RWPE1 (cell line): ENCODE measurements at regions not wholly inside any gene's neighbourhood (a gene's known extent, or its start where the extent isn't known, plus 50 kb on each side); places are given as distances from the start of the nearest gene placed in this dataset.

Experiments
- CTCF ChIA-PET: fragments of 350-600 bp; sonication (Branson Sonifier 250); formaldehyde crosslinking; extraction: SDS; loops from one replicate; lab custom pipeline; 2021; lab: Yijun Ruan, JAX
- POLR2A ChIA-PET: fragments of 400-600 bp; formaldehyde crosslinking; extraction: SDS; loops from one replicate; lab custom pipeline; 2020; ENCODE audit warnings: antibody characterized with exemption; ENCODE audit not compliant: low non-redundant PET; lab: Yijun Ruan, JAX
- DNase-seq: peaks from one replicate; pipeline ENCODE4 v3.0.0; 2012; ENCODE audit warnings: low spot score
- H3K27ac ChIP-seq: fragments of 450-650 bp; 2 replicates; pipeline ENCODE4 v1.5.1; 2017
- CTCF ChIP-seq: fragments of 450-650 bp; conservative IDR thresholded peaks from 2 replicates; pipeline ENCODE4 v1.5.1; 2017; ENCODE audit warnings: low read depth, mild to moderate bottlenecking

GRCh38 chr2:66753660-66754059, 318.7 kb downstream of the MEIS1 start:
- H3K27ac ChIP-seq: no peak overlapping the region
- TF ChIP-seq CTCF: no peak
- CTCF ChIA-PET: no interaction called here
- POLR2A ChIA-PET: no interaction called here
- DNase-seq: no peak

GRCh38 chr2:66755974-66756373, 321.0 kb downstream of the MEIS1 start:
- ChIA-PET CTCF (no interaction called here), POLR2A (no interaction called here)
- no peak for DNase-seq
- H3K27ac ChIP-seq: no peak overlapping the region
- no peak for TF ChIP-seq CTCF

GRCh38 chr2:66761826-66762225, 326.9 kb downstream of the MEIS1 start:
- CTCF ChIA-PET: no interaction called here
- no peak overlapping the region for H3K27ac ChIP-seq
- no peak for TF ChIP-seq CTCF
- no peak for DNase-seq
- POLR2A ChIA-PET: no interaction called here

- CTCF ChIA-PET: no interaction called here
- POLR2A ChIA-PET: no interaction called here
- no peak for DNase-seq
- H3K27ac ChIP-seq: no peak overlapping the region
- no peak for TF ChIP-seq CTCF
Observed at GRCh38 chr2:66762761-66763160, 327.8 kb downstream of the MEIS1 start.

- H3K27ac ChIP-seq: no peak overlapping the region
- DNase-seq: no peak
- CTCF ChIA-PET: no interaction called here
- no peak for TF ChIP-seq CTCF
- POLR2A ChIA-PET: no interaction called here
Observed at GRCh38 chr2:66766582-66766981, 331.7 kb downstream of the MEIS1 start.

- CTCF ChIA-PET: no interaction called here
- DNase-seq: no peak
- POLR2A ChIA-PET: no interaction called here
Observed at GRCh38 chr2:66771359-66771976, 336.5 kb downstream of the MEIS1 start.

More at GRCh38 chr2:66771359-66771976, 336.5 kb downstream of the MEIS1 start:
- no peak overlapping the region for H3K27ac ChIP-seq
- TF ChIP-seq CTCF: no peak
